K562 (cell line): ENCODE measurements at regions not wholly inside any gene's neighbourhood (a gene's known extent, or its start where the extent isn't known, plus 50 kb on each side); places are given as distances from the start of the nearest gene placed in this dataset.

Source experiments
- CBFA2T3 ChIP-seq: fragments of 450-650 bp; IDR thresholded peaks from 2 replicates; pipeline ENCODE4 v1.6.1; 2017
- GABPB1 ChIP-seq: sonication (generic); formaldehyde crosslinking; IDR thresholded peaks from 2 replicates; pipeline ENCODE4 v1.8.0; 2022; ENCODE audit warnings: mild to moderate bottlenecking, missing genetic modification reagents
- JUND ChIP-seq, 2 experiments: IDR thresholded peaks; 2 replicates in 1 of 2; 3 replicates in 1 of 2; pipeline ENCODE4 v1.6.1; 2011; ENCODE audit warnings: borderline replicate concordance in 2 of 2, low read depth in 2 of 2, low read length in 2 of 2, improper control_type of control experiment in 1 of 2, missing biosample characterization in 1 of 2, missing genetic modification characterization in 1 of 2, missing genetic modification reagents in 1 of 2
- MAFK ChIP-seq: IDR thresholded peaks from 2 replicates; pipeline ENCODE4 v1.6.1; 2011; ENCODE audit warnings: low read length, improper control_type of control experiment
- PML ChIP-seq: IDR thresholded peaks from 2 replicates; pipeline ENCODE4 v1.6.1; 2012; ENCODE audit warnings: low read length, inconsistent platforms
- SNIP1 ChIP-seq: fragments of 450-650 bp; IDR thresholded peaks from 2 replicates; pipeline ENCODE4 v1.7.1; 2017; ENCODE audit warnings: low read depth, mild to moderate bottlenecking
- ZNF224 ChIP-seq: sonication (generic); formaldehyde crosslinking; IDR thresholded peaks from 2 replicates; pipeline ENCODE4 v1.8.0; 2022; ENCODE audit warnings: mild to moderate bottlenecking, missing genetic modification reagents

DNA sequence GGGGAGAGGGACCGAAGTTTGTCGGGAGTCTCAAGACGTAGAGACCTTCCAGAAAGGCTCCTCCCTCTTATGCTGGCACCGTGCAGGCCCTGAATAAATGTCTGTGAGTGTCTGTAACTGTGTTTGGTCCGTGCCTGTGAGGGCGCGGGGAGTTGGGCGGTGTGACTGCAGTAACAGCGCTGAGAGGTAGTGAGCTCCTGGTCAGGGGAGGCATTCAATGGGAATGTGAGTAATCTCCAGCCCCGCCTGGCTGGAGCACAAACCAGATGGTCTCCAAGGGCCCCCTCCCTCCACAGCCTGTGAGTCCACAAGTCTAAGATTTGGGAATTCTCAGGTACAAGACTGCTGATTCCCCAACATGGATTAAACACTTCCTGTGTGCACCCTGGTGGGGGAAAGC, 100.0 kb downstream of the HMX1 start:
- no peak for TF ChIP-seq SNIP1
- TF ChIP-seq ZNF224 (CRISPR knock-in tag), result no peak
- no peak for TF ChIP-seq MAFK
- TF ChIP-seq GABPB1 (CRISPR knock-in tag), result no peak
- TF ChIP-seq JUND (IDR thresholded peaks at IDR 0.05; ENCODE audit: borderline replicate concordance, low read depth, low read length), result no peak
- TF ChIP-seq JUND (tag; IDR thresholded peaks at IDR 0.05; ENCODE audit: borderline replicate concordance, low read depth, low read length), result no peak
- no peak for TF ChIP-seq PML
- TF ChIP-seq CBFA2T3, result no peak
